OCI-LY7 (cell line): ENCODE measurements at regions not wholly inside any gene's neighbourhood (a gene's known extent, or its start where the extent isn't known, plus 50 kb on each side); places are given as distances from the start of the nearest gene placed in this dataset.

ENCODE experiments used
- BruUV-seq: library from RNA; stranded (reverse); fragments of 400-500 nt; replicated peaks from 2 replicates; lab custom pipeline; 2021; lab: Mats Ljungman, UMichigan
- CTCF ChIA-PET: fragments of 300-600 bp; sonication (Branson Sonifier 250); formaldehyde crosslinking; loops from one replicate; lab custom pipeline; 2022; ENCODE audit warnings: antibody characterized with exemption; ENCODE audit not compliant: unreplicated experiment; lab: Charles Lee
- POLR2A ChIA-PET: fragments of 300-600 bp; sonication (Branson Sonifier 250); formaldehyde crosslinking; loops from one replicate; lab custom pipeline; 2022; ENCODE audit warnings: antibody characterized with exemption; lab: Charles Lee
- DNase-seq: peaks from one replicate; pipeline ENCODE4 v3.0.0-alpha.2; 2015; ENCODE audit warnings: low spot score
- H2AFZ ChIP-seq: fragments of 200-600 bp; sonication (generic), shearing (Covaris generic); 2 replicates; pipeline ENCODE4 v1.6.1; 2014; ENCODE audit warnings: mild to moderate bottlenecking, antibody characterized with exemption, low read length, moderate library complexity
- H3K27ac ChIP-seq: fragments of 200-600 bp; sonication (generic); 2 replicates; pipeline ENCODE4 v1.5.1; 2014; ENCODE audit warnings: mixed run types, low read depth, mild to moderate bottlenecking, moderate library complexity, low read length, inconsistent platforms; ENCODE audit not compliant: poor library complexity, severe bottlenecking
- H3K36me3 ChIP-seq: fragments of 200-600 bp; sonication (generic); 2 replicates; pipeline ENCODE4 v1.6.1; 2014; ENCODE audit warnings: mild to moderate bottlenecking, antibody characterized with exemption, low read length, moderate library complexity, mixed read lengths; ENCODE audit not compliant: insufficient read depth
- H3K4me1 ChIP-seq: fragments of 200-600 bp; sonication (generic); 2 replicates; pipeline ENCODE4 v1.5.1; 2014; ENCODE audit warnings: mild to moderate bottlenecking, low read length; ENCODE audit not compliant: insufficient read depth, poor library complexity, severe bottlenecking
- H3K4me2 ChIP-seq: fragments of 200-600 bp; sonication (generic); 2 replicates; pipeline ENCODE4 v1.6.1; 2014; ENCODE audit warnings: mild to moderate bottlenecking, low read length
- H3K4me3 ChIP-seq: fragments of 200-600 bp; sonication (generic); 2 replicates; pipeline ENCODE4 v1.5.1; 2014; ENCODE audit warnings: mild to moderate bottlenecking, low read depth, low read length; ENCODE audit not compliant: poor library complexity, severe bottlenecking
- H3K79me2 ChIP-seq: fragments of 200-600 bp; sonication (generic); 2 replicates; pipeline ENCODE4 v1.6.1; 2016; ENCODE audit warnings: low read depth, mild to moderate bottlenecking, low read length, moderate library complexity, mixed read lengths; ENCODE audit not compliant: insufficient read depth
- H3K9me2 ChIP-seq: fragments of 200-600 bp; sonication (generic); 2 replicates; pipeline ENCODE4 v1.6.1; 2016; ENCODE audit warnings: mild to moderate bottlenecking, low read length, mixed read lengths; ENCODE audit not compliant: insufficient read depth
- H3K9me3 ChIP-seq: fragments of 200-600 bp; sonication (generic); 2 replicates; pipeline ENCODE4 v1.6.1; 2014; ENCODE audit warnings: mild to moderate bottlenecking, mixed run types, low read length, mixed read lengths
- H4K20me1 ChIP-seq: fragments of 200-600 bp; sonication (generic); 2 replicates; pipeline ENCODE4 v1.6.1; 2014; ENCODE audit warnings: mild to moderate bottlenecking, antibody characterized with exemption, low read length, moderate library complexity, mixed read lengths; ENCODE audit not compliant: insufficient read depth
- EZH2phosphoT487 ChIP-seq: fragments of 200-600 bp; sonication (generic); IDR thresholded peaks from 2 replicates; pipeline ENCODE4 v1.6.1; 2018; ENCODE audit warnings: low read depth, borderline replicate concordance, mild to moderate bottlenecking, mixed run types, antibody characterized with exemption, low read length, moderate library complexity, mixed read lengths
- intact Hi-C: fragments of 100-400 bp; cut with micrococcal nuclease; formaldehyde crosslinking; loops from one replicate; pipeline ENCODE4 v1.10.0; 2022; ENCODE audit not compliant: unreplicated experiment
- TF ChIP-seq, protein P1 (sequence below): fragments of 200-600 bp; sonication (generic); conservative IDR thresholded peaks from 2 replicates; pipeline ENCODE4 v1.5.1; 2014; ENCODE audit warnings: mild to moderate bottlenecking, antibody characterized with exemption, low read length, moderate library complexity, mixed read lengths

DNA sequence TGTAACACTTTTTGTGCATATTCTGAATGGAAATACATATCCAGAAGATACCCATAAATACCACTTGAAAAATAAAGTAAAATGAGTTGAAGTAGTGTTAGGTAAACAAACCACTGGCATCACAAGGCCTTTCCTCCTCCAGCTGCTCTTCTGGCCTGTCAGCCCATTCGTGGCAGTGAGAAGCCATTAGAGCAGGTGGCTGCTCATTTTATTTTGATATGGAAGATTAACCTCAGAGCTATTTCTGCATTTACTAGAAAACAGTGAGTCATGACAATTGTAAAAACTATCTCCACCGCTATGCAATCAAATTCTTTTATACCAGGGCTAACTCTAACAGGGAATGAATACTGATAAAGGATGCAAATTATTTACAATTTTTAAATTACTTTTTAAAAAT lies 2898.1 kb downstream of the PCDH9 start:
- Histone ChIP-seq H3K4me2 (no peak overlapping the region), H3K9me2 (no peaks in the 10 kb centered on the region), H4K20me1 (no peaks in the 10 kb centered on the region), H3K27ac (no peak overlapping the region), H3K9me3 (no peaks in the 10 kb centered on the region), H3K79me2 (no peaks in the 10 kb centered on the region), H3K4me1 (no peaks in the 10 kb centered on the region), H2AFZ (no peak overlapping the region), H3K36me3 (no peaks in the 10 kb centered on the region), H3K4me3 (no peak overlapping the region)
- DNase-seq: no peak
- POLR2A ChIA-PET: no interaction called here
- no peak for TF ChIP-seq EZH2phosphoT487
- TF ChIP-seq, protein P1, sequence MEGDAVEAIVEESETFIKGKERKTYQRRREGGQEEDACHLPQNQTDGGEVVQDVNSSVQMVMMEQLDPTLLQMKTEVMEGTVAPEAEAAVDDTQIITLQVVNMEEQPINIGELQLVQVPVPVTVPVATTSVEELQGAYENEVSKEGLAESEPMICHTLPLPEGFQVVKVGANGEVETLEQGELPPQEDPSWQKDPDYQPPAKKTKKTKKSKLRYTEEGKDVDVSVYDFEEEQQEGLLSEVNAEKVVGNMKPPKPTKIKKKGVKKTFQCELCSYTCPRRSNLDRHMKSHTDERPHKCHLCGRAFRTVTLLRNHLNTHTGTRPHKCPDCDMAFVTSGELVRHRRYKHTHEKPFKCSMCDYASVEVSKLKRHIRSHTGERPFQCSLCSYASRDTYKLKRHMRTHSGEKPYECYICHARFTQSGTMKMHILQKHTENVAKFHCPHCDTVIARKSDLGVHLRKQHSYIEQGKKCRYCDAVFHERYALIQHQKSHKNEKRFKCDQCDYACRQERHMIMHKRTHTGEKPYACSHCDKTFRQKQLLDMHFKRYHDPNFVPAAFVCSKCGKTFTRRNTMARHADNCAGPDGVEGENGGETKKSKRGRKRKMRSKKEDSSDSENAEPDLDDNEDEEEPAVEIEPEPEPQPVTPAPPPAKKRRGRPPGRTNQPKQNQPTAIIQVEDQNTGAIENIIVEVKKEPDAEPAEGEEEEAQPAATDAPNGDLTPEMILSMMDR: no peak
- CTCF ChIA-PET: no interaction called here
- no TSS peak for BruUV-seq
- intact Hi-C loops: no loop called here

DNA sequence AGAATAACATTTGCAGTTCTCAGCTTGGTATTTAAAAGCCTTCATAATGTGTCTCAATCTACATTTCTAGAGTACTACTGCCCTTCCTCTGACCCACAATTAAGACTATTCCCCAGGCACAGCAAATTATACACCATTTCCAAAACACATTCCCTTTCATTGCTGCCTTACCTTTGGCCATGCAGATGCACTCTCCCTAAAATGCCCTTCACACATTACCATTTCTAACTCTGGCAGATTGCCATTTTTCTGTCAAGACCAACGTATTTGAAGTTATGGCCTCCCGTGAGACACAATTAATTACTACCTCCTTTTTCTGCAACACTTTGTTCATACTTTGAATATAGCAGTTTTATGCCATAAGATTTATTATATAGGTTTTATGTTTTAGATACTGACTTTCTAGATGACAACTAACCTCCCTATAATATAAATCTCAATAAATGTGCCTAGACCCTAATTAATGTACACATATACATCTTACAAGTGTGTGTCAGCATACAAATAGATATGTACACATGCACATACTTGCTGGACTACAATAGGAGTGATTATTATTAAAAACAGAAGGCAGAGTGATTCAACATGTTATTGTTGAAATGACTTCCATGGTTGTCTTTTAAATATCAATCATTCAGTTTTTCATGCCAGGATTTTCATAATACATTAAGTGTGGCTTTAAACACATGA lies 2902.5 kb downstream of the PCDH9 start:
- Histone ChIP-seq H3K4me1 (no peaks in the 10 kb centered on the region), H3K4me2 (no peak overlapping the region), H3K27ac (no peak overlapping the region), H2AFZ (no peak overlapping the region), H3K9me2 (no peaks in the 10 kb centered on the region), H3K9me3 (no peaks in the 10 kb centered on the region), H3K4me3 (no peak overlapping the region), H3K36me3 (no peaks in the 10 kb centered on the region), H3K79me2 (no peaks in the 10 kb centered on the region), H4K20me1 (no peaks in the 10 kb centered on the region)
- BruUV-seq: no TSS peak
- DNase-seq: no peak
- CTCF ChIA-PET: no interaction called here
- no peak for TF ChIP-seq EZH2phosphoT487
- TF ChIP-seq, protein P1: no peak
- POLR2A ChIA-PET: no interaction called here
- intact Hi-C loops: no loop called here

DNA sequence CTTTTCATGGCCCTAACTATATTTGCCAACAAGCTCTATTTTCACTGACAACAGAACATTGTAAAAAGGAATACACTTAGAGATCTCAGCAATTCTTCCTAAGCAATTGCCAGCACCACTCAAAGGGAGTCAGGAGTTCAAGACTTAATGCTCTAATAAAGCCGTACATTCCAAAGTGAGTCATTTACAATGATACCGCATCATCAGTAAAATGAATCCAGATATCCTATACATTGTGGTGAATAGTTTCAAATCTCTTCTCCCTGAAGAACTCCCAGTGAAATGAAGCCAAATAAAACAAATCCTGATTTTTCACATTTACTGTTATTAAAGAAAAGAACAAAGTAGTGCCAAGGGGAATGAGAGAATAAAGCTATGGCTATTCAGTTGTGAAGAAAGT lies 2898.7 kb upstream of the PCDH20 start:
- POLR2A ChIA-PET: no interaction called here
- intact Hi-C loops: no loop called here
- CTCF ChIA-PET: no interaction called here
- H3K9me3 ChIP-seq: no peaks in the 10 kb centered on the region
- DNase-seq: no peak
- no peak overlapping the region for H3K4me2 ChIP-seq
- H4K20me1 ChIP-seq: no peaks in the 10 kb centered on the region
- TF ChIP-seq, protein P1: no peak
- no peak for TF ChIP-seq EZH2phosphoT487
- no peak overlapping the region for H2AFZ ChIP-seq
- H3K27ac ChIP-seq: no peak overlapping the region
- no peaks in the 10 kb centered on the region for H3K79me2 ChIP-seq
- no peaks in the 10 kb centered on the region for H3K36me3 ChIP-seq
- BruUV-seq: no TSS peak
- no peaks in the 10 kb centered on the region for H3K9me2 ChIP-seq
- no peak overlapping the region for H3K4me3 ChIP-seq
- H3K4me1 ChIP-seq: no peaks in the 10 kb centered on the region
